GM12878 (cell line): ENCODE measurements at regions not wholly inside any gene's neighbourhood (a gene's known extent, or its start where the extent isn't known, plus 50 kb on each side); places are given as distances from the start of the nearest gene placed in this dataset.

Source experiments
- BACH1 ChIP-seq: fragments of 450-650 bp; IDR thresholded peaks from 2 replicates; pipeline ENCODE4 v1.6.1; 2017; ENCODE audit warnings: mild to moderate bottlenecking, borderline replicate concordance
- BHLHE40 ChIP-seq, 2 experiments: fragments of 450-650 bp in 1 of 2; IDR thresholded peaks; 2 replicates each; pipeline ENCODE4 v1.6.1; 2011 to 2017; ENCODE audit warnings: low read depth in 2 of 2, borderline replicate concordance in 1 of 2, improper control_type of control experiment in 1 of 2, low read length in 1 of 2, mild to moderate bottlenecking in 1 of 2
- E2F8 ChIP-seq: fragments of 450-650 bp; IDR thresholded peaks from 2 replicates; pipeline ENCODE4 v1.6.1; 2018; ENCODE audit warnings: mild to moderate bottlenecking, low read depth, moderate library complexity; ENCODE audit not compliant: partially characterized antibody
- EED ChIP-seq: sonication (generic); IDR thresholded peaks from 2 replicates; pipeline ENCODE4 v1.6.1; 2016; ENCODE audit warnings: antibody characterized with exemption, low read depth
- EP300 ChIP-seq, 2 experiments: fragments of 150-350 bp in 1 of 2; IDR thresholded peaks; 2 replicates each; pipeline ENCODE4 v1.6.1; 2011 to 2012; ENCODE audit warnings: low read depth in 2 of 2, low read length in 2 of 2, borderline replicate concordance in 1 of 2, improper control_type of control experiment in 1 of 2, inconsistent platforms in 1 of 2; ENCODE audit not compliant: control insufficient read depth in 1 of 2
- ESRRA ChIP-seq: IDR thresholded peaks from 2 replicates; pipeline ENCODE4 v1.6.1; 2012; ENCODE audit warnings: mild to moderate bottlenecking, low read length, improper control_type of control experiment
- IKZF1 ChIP-seq: fragments of 450-650 bp; conservative IDR thresholded peaks from 2 replicates; pipeline ENCODE4 v1.6.1; 2017; ENCODE audit warnings: antibody characterized with exemption, mild to moderate bottlenecking
- IRF4 ChIP-seq: IDR thresholded peaks from 2 replicates; pipeline ENCODE4 v1.6.1; 2011; ENCODE audit warnings: low read depth, low read length
- MYB ChIP-seq: fragments of 150-350 bp; IDR thresholded peaks from 2 replicates; pipeline ENCODE4 v1.6.1; 2014; ENCODE audit warnings: mild to moderate bottlenecking, low read depth, low read length, borderline replicate concordance
- NFIC ChIP-seq: IDR thresholded peaks from 2 replicates; pipeline ENCODE4 v1.6.1; 2012; ENCODE audit warnings: low read depth, mild to moderate bottlenecking, inconsistent platforms, low read length, moderate library complexity
- PBX3 ChIP-seq: IDR thresholded peaks from 2 replicates; pipeline ENCODE4 v1.6.1; 2011; ENCODE audit warnings: mild to moderate bottlenecking, low read depth, low read length, moderate library complexity; ENCODE audit not compliant: insufficient replicate concordance
- REST ChIP-seq: IDR thresholded peaks from 2 replicates; pipeline ENCODE4 v1.6.1; 2012; ENCODE audit warnings: mild to moderate bottlenecking, low read depth, low read length
- RUNX3 ChIP-seq: IDR thresholded peaks from 2 replicates; pipeline ENCODE4 v1.6.1; 2012; ENCODE audit warnings: low read length, inconsistent platforms
- SIX5 ChIP-seq: IDR thresholded peaks from 2 replicates; pipeline ENCODE4 v1.6.1; 2011; ENCODE audit warnings: mild to moderate bottlenecking, low read depth, low read length, moderate library complexity; ENCODE audit not compliant: severe bottlenecking
- SMAD5 ChIP-seq: IDR thresholded peaks from 2 replicates; pipeline ENCODE4 v1.6.1; 2016; ENCODE audit warnings: antibody characterized with exemption, low read depth
- SPI1 ChIP-seq: IDR thresholded peaks from 2 replicates; pipeline ENCODE4 v1.6.1; 2011; ENCODE audit warnings: low read depth, mild to moderate bottlenecking, low read length, moderate library complexity, borderline replicate concordance; ENCODE audit not compliant: insufficient read depth
- STAT3 ChIP-seq: IDR thresholded peaks from 2 replicates; pipeline ENCODE4 v1.6.1; 2011; ENCODE audit warnings: low read depth, low read length, improper control_type of control experiment
- ZBTB4 ChIP-seq: fragments of 450-650 bp; formaldehyde crosslinking; IDR thresholded peaks from 2 replicates; pipeline ENCODE4 v1.4.0; 2022; ENCODE audit warnings: mild to moderate bottlenecking, moderate library complexity
- ZNF207 ChIP-seq: fragments of 450-650 bp; IDR thresholded peaks from 2 replicates; pipeline ENCODE4 v1.6.1; 2014; ENCODE audit warnings: antibody characterized with exemption, mild to moderate bottlenecking, borderline replicate concordance
- ZNF622 ChIP-seq: fragments of 450-650 bp; IDR thresholded peaks from 2 replicates; pipeline ENCODE4 v1.6.1; 2017; ENCODE audit warnings: mild to moderate bottlenecking, inconsistent platforms

GRCh38 chr16:76164970-76165558 is 112.1 kb upstream of the CNTNAP4 start (continued):
- no peak for TF ChIP-seq PBX3
- no peak for TF ChIP-seq SMAD5
- TF ChIP-seq ZNF622 = no peak
- peak; percentile 59; the same call in 1 of the 2 replicates for TF ChIP-seq NFIC
- TF ChIP-seq IKZF1 = peak; percentile 82
- TF ChIP-seq BHLHE40 (IDR thresholded peaks at IDR 0.05; ENCODE audit: borderline replicate concordance in 1 of 2, low read depth in 2 of 2, low read length in 1 of 2) = no peak
- no peak for TF ChIP-seq ZNF207
- TF ChIP-seq ESRRA = no peak
- peak; percentile 48; the same call in 1 of the 2 replicates for TF ChIP-seq EED
- peak; percentile 82 for TF ChIP-seq SPI1
- TF ChIP-seq STAT3 = no peak
- TF ChIP-seq RUNX3 = no peak
- TF ChIP-seq EP300 (IDR thresholded peaks at IDR 0.05; ENCODE audit: borderline replicate concordance in 1 of 2, control insufficient read depth in 1 of 2, low read depth in 2 of 2, low read length in 2 of 2) = peak; percentile 25 to 65; a peak in 1 of 4 replicates
- no peak for TF ChIP-seq E2F8
- no peak for TF ChIP-seq SIX5
- TF ChIP-seq ZBTB4 (CRISPR knock-in tag) = no peak
- no peak for TF ChIP-seq REST
- TF ChIP-seq IRF4 = no peak
- TF ChIP-seq BACH1 = no peak
- no peak for TF ChIP-seq MYB
